CD4-positive, alpha-beta T cell treated with Interleukin-10 for 1 hour (primary cell): ENCODE measurements at regions not wholly inside any gene's neighbourhood (a gene's known extent, or its start where the extent isn't known, plus 50 kb on each side); places are given as distances from the start of the nearest gene placed in this dataset.

Source experiments
- DNase-seq: peaks from one replicate; pipeline ENCODE4 v3.0.0-alpha.2; 2020

GRCh38 chrX:71000139-71000538 lies 68.0 kb downstream of the SNX12 start:
- no peak for DNase-seq

GRCh38 chrX:70998411-70999027 lies 67.6 kb upstream of the SLC7A3 start:
- DNase-seq = peak; percentile 15

GRCh38 chrX:70995338-70995737 lies 64.4 kb upstream of the SLC7A3 start:
- no peak for DNase-seq

DNA sequence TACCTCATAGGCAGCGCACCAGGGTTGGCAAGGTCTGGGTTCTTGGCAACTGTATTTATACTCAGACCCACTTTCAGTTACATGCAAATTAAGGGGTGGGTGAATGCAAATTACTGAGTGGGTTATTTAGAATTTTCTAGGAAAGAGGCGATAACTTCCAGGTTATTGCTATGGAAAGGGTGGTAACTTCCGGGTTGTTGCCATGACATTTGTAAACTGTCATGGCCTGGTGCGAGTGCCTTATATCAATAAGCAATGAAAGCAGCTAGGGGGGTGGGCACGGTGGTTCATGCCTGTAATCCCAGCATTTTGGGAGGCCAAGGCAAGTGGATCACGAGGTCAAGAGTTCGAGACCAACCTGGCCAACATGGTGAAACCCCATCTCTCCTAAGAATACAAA lies 57.5 kb upstream of the SLC7A3 start:
- no peak for DNase-seq
